DOHH2 (cell line): ENCODE measurements at regions not wholly inside any gene's neighbourhood (a gene's known extent, or its start where the extent isn't known, plus 50 kb on each side); places are given as distances from the start of the nearest gene placed in this dataset.

Experiments
- H3F3A ChIP-seq: fragments of 200-600 bp; sonication (generic), shearing (Covaris generic); 2 replicates; pipeline ENCODE4 v1.6.0; 2016; ENCODE audit warnings: antibody characterized with exemption, mild to moderate bottlenecking; ENCODE audit not compliant: control insufficient read depth, insufficient read depth
- H3K27ac ChIP-seq: fragments of 200-600 bp; sonication (generic); 2 replicates; pipeline ENCODE4 v1.5.1; 2014; ENCODE audit warnings: low read depth, mild to moderate bottlenecking, low read length, moderate library complexity
- H3K27me3 ChIP-seq: fragments of 200-600 bp; sonication (generic); 2 replicates; pipeline ENCODE4 v1.6.1; 2014; ENCODE audit warnings: mild to moderate bottlenecking, low read length, mixed read lengths; ENCODE audit not compliant: control insufficient read depth
- H3K36me3 ChIP-seq: fragments of 200-600 bp; sonication (generic); 2 replicates; pipeline ENCODE4 v1.6.1; 2014; ENCODE audit warnings: mild to moderate bottlenecking, low read length, moderate library complexity, mixed read lengths; ENCODE audit not compliant: control insufficient read depth
- H3K4me1 ChIP-seq: fragments of 200-600 bp; sonication (generic); 2 replicates; pipeline ENCODE4 v1.6.1; 2014; ENCODE audit warnings: mild to moderate bottlenecking, low read length, mixed read lengths; ENCODE audit not compliant: control insufficient read depth
- H3K4me2 ChIP-seq: fragments of 200-600 bp; sonication (generic); 2 replicates; pipeline ENCODE4 v1.6.0; 2014; ENCODE audit warnings: mild to moderate bottlenecking, low read length, moderate library complexity
- H3K4me3 ChIP-seq: fragments of 200-600 bp; sonication (generic); 2 replicates; pipeline ENCODE4 v1.5.1; 2014; ENCODE audit warnings: mild to moderate bottlenecking, low read length, mixed read lengths
- H3K79me2 ChIP-seq: fragments of 200-600 bp; sonication (generic); 2 replicates; pipeline ENCODE4 v1.6.1; 2014; ENCODE audit warnings: mild to moderate bottlenecking, low read length, mixed read lengths; ENCODE audit not compliant: control insufficient read depth
- H3K9me2 ChIP-seq: fragments of 200-600 bp; sonication (generic); replicated peaks from 2 replicates; pipeline ENCODE4 v1.6.1; 2014; ENCODE audit warnings: mild to moderate bottlenecking, low read length, mixed read lengths; ENCODE audit not compliant: control insufficient read depth
- H3K9me3 ChIP-seq: fragments of 200-600 bp; sonication (generic); 2 replicates; pipeline ENCODE4 v1.6.1; 2014; ENCODE audit warnings: antibody characterized with exemption, low read length, mixed read lengths; ENCODE audit not compliant: control insufficient read depth, insufficient read depth
- H4K20me1 ChIP-seq: fragments of 200-600 bp; sonication (generic); 2 replicates; pipeline ENCODE4 v1.6.0; 2014; ENCODE audit warnings: low read depth, mild to moderate bottlenecking, antibody characterized with exemption, low read length, moderate library complexity; ENCODE audit not compliant: control insufficient read depth, insufficient read depth
- CTCF ChIP-seq: fragments of 200-600 bp; sonication (generic); IDR thresholded peaks from one replicate; pipeline ENCODE4 v1.5.1; 2014; ENCODE audit warnings: antibody characterized with exemption, mild to moderate bottlenecking, low read depth, low read length; ENCODE audit not compliant: poor library complexity, severe bottlenecking
- EZH2phosphoT487 ChIP-seq: fragments of 200-600 bp; sonication (generic); IDR thresholded peaks from 2 replicates; pipeline ENCODE4 v1.6.1; 2017; ENCODE audit warnings: borderline replicate concordance, mild to moderate bottlenecking, antibody characterized with exemption, low read length, moderate library complexity, mixed read lengths

DNA sequence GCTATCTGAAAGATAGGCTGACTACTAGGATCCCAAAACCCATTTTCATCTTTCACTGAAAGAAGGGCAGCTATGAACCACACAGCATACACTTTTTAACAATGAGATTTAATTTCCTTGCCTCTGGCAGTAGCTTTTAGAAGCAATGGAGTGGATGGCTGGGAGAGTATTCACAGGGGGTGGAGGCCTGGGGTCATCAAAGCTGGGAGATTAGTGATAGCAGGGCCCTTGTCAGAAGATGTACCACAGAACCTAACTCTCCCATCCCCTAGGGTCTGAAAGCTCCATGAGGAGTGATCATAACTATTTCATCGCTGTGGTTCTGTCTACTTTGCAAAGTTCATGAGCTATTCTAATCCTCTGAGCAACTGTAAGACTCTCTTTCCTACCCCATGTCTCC lies 332.2 kb downstream of the PRELID2 start:
- Histone ChIP-seq H3K79me2 (no peaks in the 10 kb centered on the region), H3K27me3 (no peaks in the 10 kb centered on the region), H3K4me3 (no peak overlapping the region), H4K20me1 (no peaks in the 10 kb centered on the region), H3K36me3 (no peaks in the 10 kb centered on the region), H3K4me1 (no peaks in the 10 kb centered on the region), H3K27ac (no peak overlapping the region), H3K9me2 (no peaks in the 10 kb centered on the region), H3K4me2 (no peak overlapping the region), H3F3A (no peaks in the 10 kb centered on the region), H3K9me3 (no peaks in the 10 kb centered on the region)
- no peak for TF ChIP-seq EZH2phosphoT487
- no peak for TF ChIP-seq CTCF

- no peak overlapping the region for H3K4me2 ChIP-seq
- no peaks in the 10 kb centered on the region for H3K27me3 ChIP-seq
- no peaks in the 10 kb centered on the region for H3K79me2 ChIP-seq
- H3K9me3 ChIP-seq: no peaks in the 10 kb centered on the region
- no peak overlapping the region for H3K27ac ChIP-seq
- no peaks in the 10 kb centered on the region for H4K20me1 ChIP-seq
- no peaks in the 10 kb centered on the region for H3K36me3 ChIP-seq
- H3K4me3 ChIP-seq: no peak overlapping the region
- no peak for TF ChIP-seq CTCF
- no peak for TF ChIP-seq EZH2phosphoT487
- H3F3A ChIP-seq: no peaks in the 10 kb centered on the region
- H3K4me1 ChIP-seq: no peaks in the 10 kb centered on the region
- H3K9me2 ChIP-seq: no peaks in the 10 kb centered on the region
Observed at GRCh38 chr5:145500710-145501109, 334.4 kb downstream of the PRELID2 start.

GRCh38 chr5:145499483-145499882 lies 335.7 kb downstream of the PRELID2 start:
- H3K9me3 ChIP-seq: no peaks in the 10 kb centered on the region
- no peak overlapping the region for H3K4me2 ChIP-seq
- H3K27me3 ChIP-seq: no peaks in the 10 kb centered on the region
- no peaks in the 10 kb centered on the region for H3F3A ChIP-seq
- H4K20me1 ChIP-seq: no peaks in the 10 kb centered on the region
- H3K27ac ChIP-seq: no peak overlapping the region
- H3K36me3 ChIP-seq: no peaks in the 10 kb centered on the region
- H3K9me2 ChIP-seq: no peaks in the 10 kb centered on the region
- H3K79me2 ChIP-seq: no peaks in the 10 kb centered on the region
- TF ChIP-seq EZH2phosphoT487 (no peak), CTCF (no peak)
- no peaks in the 10 kb centered on the region for H3K4me1 ChIP-seq
- no peak overlapping the region for H3K4me3 ChIP-seq

GRCh38 chr5:145497052-145497451 lies 338.1 kb downstream of the PRELID2 start:
- H3K4me2 ChIP-seq: no peak overlapping the region
- H4K20me1 ChIP-seq: no peaks in the 10 kb centered on the region
- H3F3A ChIP-seq: no peaks in the 10 kb centered on the region
- no peaks in the 10 kb centered on the region for H3K4me1 ChIP-seq
- H3K9me2 ChIP-seq: no peaks in the 10 kb centered on the region
- no peak overlapping the region for H3K27ac ChIP-seq
- H3K27me3 ChIP-seq: no peaks in the 10 kb centered on the region
- TF ChIP-seq CTCF (no peak), EZH2phosphoT487 (no peak)
- no peaks in the 10 kb centered on the region for H3K9me3 ChIP-seq
- no peaks in the 10 kb centered on the region for H3K36me3 ChIP-seq
- H3K79me2 ChIP-seq: no peaks in the 10 kb centered on the region
- no peak overlapping the region for H3K4me3 ChIP-seq
